ENCODE measurements at regions not wholly inside any gene's neighbourhood (a gene's known extent, or its start where the extent isn't known, plus 50 kb on each side); places are given as distances from the start of the nearest gene placed in this dataset.

DNA sequence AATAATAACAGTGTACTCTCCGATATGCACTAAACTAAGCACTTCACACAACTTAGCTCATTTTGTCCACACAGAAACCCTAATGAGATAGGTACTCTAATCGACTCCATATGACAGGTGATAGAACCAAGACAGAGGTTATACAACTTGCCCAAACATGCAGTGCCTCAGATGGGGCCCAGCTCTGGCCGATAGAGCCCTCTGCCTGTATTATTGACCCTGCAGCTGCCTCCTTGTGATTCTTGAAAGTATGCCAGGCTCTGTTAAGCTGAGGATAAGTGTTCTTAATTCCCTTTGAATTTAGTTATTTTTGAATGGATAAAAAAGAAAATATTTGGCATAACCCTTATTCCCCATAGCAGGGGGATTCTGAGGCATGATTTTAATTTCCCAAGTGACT lies 78.5 kb downstream of the HMHB1 start:
- no peak overlapping the region for H3K4me3 Mint-ChIP-seq
- DNase-seq (ENCODE audit: low spot score in 2 of 2) (no peak), ATAC-seq (ENCODE audit: low read depth) (no peak)
- no peaks in the 10 kb centered on the region for H3K36me3 Mint-ChIP-seq
- H3K27ac Mint-ChIP-seq: no peak overlapping the region
- H3K9me3 Mint-ChIP-seq: no peaks in the 10 kb centered on the region
- H3K4me1 Mint-ChIP-seq: no peaks in the 10 kb centered on the region
- peaks cover 7% of the 10 kb centered on the region for H3K27me3 Mint-ChIP-seq

- peaks cover 7% of the 10 kb centered on the region for H3K27me3 Mint-ChIP-seq
Measured at GRCh38 chr5:143892271-143892670, 80.3 kb downstream of the HMHB1 start.

DNA sequence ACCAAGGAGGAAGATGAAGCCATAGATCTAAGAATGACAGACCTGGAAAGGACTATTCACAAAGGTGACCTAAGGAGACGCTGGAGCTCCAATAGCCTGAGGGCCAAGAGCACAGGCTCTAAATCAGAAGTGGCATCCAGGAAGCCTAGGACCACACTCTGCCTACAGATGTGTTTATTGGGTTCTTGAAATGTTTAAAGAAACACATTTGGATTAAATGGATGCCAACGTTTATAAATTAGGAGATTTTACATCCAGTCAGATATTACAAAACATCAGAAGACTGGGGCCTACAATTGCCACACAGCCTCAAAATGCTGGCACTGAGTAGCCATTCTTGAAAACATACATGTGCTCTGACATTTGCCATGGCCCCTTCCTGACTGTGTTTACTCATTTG lies 80.9 kb downstream of the HMHB1 start:
- no peaks in the 10 kb centered on the region for H3K9me3 Mint-ChIP-seq
- DNase-seq (ENCODE audit: low spot score in 2 of 2) (no peak), ATAC-seq (ENCODE audit: low read depth) (no peak)
- H3K27ac Mint-ChIP-seq: no peak overlapping the region
- no peaks in the 10 kb centered on the region for H3K4me1 Mint-ChIP-seq
- H3K36me3 Mint-ChIP-seq: no peaks in the 10 kb centered on the region
- H3K4me3 Mint-ChIP-seq: no peak overlapping the region
- peaks cover 7% of the 10 kb centered on the region for H3K27me3 Mint-ChIP-seq

More at GRCh38 chr5:143892271-143892670, 80.3 kb downstream of the HMHB1 start:
- H3K36me3 Mint-ChIP-seq: no peaks in the 10 kb centered on the region
- no peaks in the 10 kb centered on the region for H3K9me3 Mint-ChIP-seq
- H3K4me1 Mint-ChIP-seq: no peaks in the 10 kb centered on the region
- DNase-seq (ENCODE audit: low spot score in 2 of 2): no peak
- no peak overlapping the region for H3K27ac Mint-ChIP-seq
- H3K4me3 Mint-ChIP-seq: no peak overlapping the region
- no peak for ATAC-seq (ENCODE audit: low read depth)

GRCh38 chr5:143893638-143894037 lies 81.7 kb downstream of the HMHB1 start:
- Mint-ChIP-seq H3K4me3 (no peak overlapping the region), H3K4me1 (no peaks in the 10 kb centered on the region), H3K27ac (no peak overlapping the region), H3K36me3 (no peaks in the 10 kb centered on the region), H3K9me3 (no peaks in the 10 kb centered on the region), H3K27me3 (peaks cover 7% of the 10 kb centered on the region)
- DNase-seq (ENCODE audit: low spot score in 2 of 2): no peak
- ATAC-seq (ENCODE audit: low read depth): no peak

GRCh38 chr5:143896516-143896915 lies 84.6 kb downstream of the HMHB1 start:
- no peaks in the 10 kb centered on the region for H3K9me3 Mint-ChIP-seq
- DNase-seq (ENCODE audit: low spot score in 2 of 2) (no peak), ATAC-seq (ENCODE audit: low read depth) (no peak)
- H3K4me1 Mint-ChIP-seq: no peaks in the 10 kb centered on the region
- H3K36me3 Mint-ChIP-seq: no peaks in the 10 kb centered on the region
- peaks cover 8% of the 10 kb centered on the region for H3K27me3 Mint-ChIP-seq
- no peak overlapping the region for H3K4me3 Mint-ChIP-seq
- no peak overlapping the region for H3K27ac Mint-ChIP-seq

DNA sequence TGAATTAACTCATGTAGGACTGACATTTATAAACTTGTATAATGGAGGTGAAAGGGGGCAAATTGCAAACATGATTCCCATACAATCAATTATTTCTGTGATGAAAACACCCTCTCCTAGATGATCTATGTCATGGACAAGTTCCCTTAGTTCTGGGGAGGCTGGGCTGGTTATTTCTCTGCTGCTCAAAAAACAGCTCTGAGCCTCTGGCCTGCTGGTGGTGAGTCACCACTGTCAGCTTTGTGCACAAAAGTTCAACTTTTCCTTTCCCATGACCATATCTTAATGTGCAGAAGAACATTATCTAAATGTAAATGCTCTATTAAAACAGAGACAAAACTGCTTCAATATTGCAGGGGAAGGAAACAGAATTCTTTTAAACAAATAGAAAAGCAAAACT lies 85.0 kb downstream of the HMHB1 start:
- Mint-ChIP-seq H3K9me3 (no peaks in the 10 kb centered on the region), H3K27ac (no peak overlapping the region), H3K4me3 (no peak overlapping the region), H3K36me3 (no peaks in the 10 kb centered on the region), H3K27me3 (peaks cover 7% of the 10 kb centered on the region), H3K4me1 (no peaks in the 10 kb centered on the region)
- DNase-seq (ENCODE audit: low spot score in 2 of 2) (no peak), ATAC-seq (ENCODE audit: low read depth) (no peak)

DNA sequence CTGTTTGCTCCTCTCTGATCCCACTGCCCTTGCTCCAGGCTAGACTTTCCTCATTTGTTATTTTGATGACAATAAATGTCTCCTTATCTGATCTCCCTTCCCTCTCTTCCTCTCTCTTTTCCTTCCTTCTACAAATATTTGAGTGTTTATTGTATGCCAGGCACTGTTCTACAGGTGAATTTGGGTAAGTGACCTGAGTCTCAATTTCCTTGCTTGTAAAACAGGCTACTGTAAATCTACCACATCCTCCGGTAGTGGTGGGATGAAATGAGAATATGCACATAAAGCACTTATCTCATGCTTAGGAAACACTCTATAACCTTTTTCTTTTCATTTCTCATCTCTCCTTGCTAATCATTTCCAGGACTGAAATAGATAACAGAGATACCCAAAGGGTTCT lies 86.4 kb downstream of the HMHB1 start:
- no peaks in the 10 kb centered on the region for H3K4me1 Mint-ChIP-seq

DNA sequence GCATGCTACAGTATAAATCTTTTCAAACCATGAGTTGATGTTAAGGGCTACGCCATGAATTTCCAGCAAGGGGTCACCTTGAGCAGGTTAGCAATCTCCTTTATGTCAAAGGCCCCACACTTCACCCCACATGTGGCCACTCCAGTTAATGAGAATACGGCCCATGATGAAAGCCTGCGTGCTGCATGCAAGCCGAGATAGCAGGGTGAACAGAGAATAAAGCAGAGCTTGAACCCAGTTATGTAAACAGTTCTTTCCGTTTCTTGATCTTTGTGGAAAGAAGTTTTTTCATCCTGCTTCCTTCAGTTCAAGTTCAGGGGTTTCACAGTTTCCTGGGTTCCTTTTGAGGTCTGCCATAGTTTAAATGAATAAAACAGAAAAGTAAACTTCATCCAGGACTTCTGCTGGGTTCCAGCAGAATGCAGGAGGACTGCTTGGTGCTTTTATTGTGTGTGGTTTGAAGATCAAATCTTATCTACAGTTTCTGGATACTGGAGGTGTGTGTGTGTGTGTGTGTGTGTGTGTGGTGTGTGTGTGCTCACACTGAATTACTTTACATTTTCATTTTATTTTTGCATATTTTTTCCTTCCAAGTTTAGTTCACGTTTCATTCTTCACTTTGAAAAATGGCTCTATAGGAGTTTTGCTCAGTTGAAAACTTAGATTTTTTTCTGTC lies 87.1 kb downstream of the HMHB1 start:
- Mint-ChIP-seq H3K36me3 (no peaks in the 10 kb centered on the region), H3K27me3 (peaks cover 3% of the 10 kb centered on the region), H3K9me3 (no peaks in the 10 kb centered on the region), H3K27ac (no peak overlapping the region), H3K4me1 (no peaks in the 10 kb centered on the region), H3K4me3 (no peak overlapping the region)
- DNase-seq (ENCODE audit: low spot score in 2 of 2): no peak
- ATAC-seq (ENCODE audit: low read depth): no peak

More for the DNA sequence above, 86.4 kb downstream of the HMHB1 start:
- no peak overlapping the region for H3K4me3 Mint-ChIP-seq
- H3K9me3 Mint-ChIP-seq: no peaks in the 10 kb centered on the region
- H3K27me3 Mint-ChIP-seq: peaks cover 3% of the 10 kb centered on the region
- H3K27ac Mint-ChIP-seq: no peak overlapping the region
- no peak for DNase-seq (ENCODE audit: low spot score in 2 of 2)
- H3K36me3 Mint-ChIP-seq: no peaks in the 10 kb centered on the region
- no peak for ATAC-seq (ENCODE audit: low read depth)

- Mint-ChIP-seq H3K4me1 (no peaks in the 10 kb centered on the region), H3K27ac (no peak overlapping the region), H3K27me3 (peaks cover 3% of the 10 kb centered on the region), H3K4me3 (no peak overlapping the region), H3K9me3 (no peaks in the 10 kb centered on the region), H3K36me3 (no peaks in the 10 kb centered on the region)
- ATAC-seq (ENCODE audit: low read depth) (no peak), DNase-seq (ENCODE audit: low spot score in 2 of 2) (no peak)
Measured at GRCh38 chr5:143908959-143909358, 97.0 kb downstream of the HMHB1 start.

DNA sequence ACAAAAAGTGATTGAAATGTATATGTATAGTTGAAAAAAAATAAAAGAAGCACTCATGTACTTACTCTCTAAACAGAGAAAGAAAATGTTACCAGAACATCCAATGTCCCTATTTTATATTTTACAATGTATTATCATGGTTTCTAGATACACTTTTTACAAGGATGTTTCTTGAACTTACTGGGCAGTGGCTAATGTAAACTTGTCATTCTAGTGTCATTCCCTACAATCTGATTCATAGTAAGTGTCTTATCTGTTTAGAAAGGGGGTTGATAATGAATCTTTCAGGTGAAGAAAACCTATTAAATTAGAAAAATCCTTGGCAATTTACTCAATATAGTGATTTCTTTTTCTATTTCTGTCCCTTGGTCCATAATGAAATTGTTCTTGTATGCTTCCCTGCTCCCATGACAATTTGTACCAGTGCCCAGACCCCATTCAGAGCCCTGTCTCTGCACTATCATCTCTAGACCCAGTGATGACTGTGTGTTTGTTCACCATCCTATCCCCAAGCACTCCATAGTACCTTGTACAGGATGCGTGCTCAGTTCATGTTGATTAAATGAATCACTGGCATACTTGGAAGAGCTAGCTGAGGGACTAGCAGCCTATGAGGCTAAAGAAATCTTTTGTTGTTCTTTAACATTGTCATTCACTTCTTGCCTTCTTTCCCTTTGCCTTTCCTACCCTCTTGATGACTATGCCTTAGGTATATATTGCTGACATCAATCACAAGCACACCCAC lies 101.2 kb downstream of the HMHB1 start:
- no peaks in the 10 kb centered on the region for H3K9me3 Mint-ChIP-seq

GRCh38 chr5:143914756-143915155 lies 102.8 kb downstream of the HMHB1 start:
- DNase-seq (ENCODE audit: low spot score in 2 of 2) (no peak), ATAC-seq (ENCODE audit: low read depth) (no peak)
- no peaks in the 10 kb centered on the region for H3K36me3 Mint-ChIP-seq
- no peaks in the 10 kb centered on the region for H3K9me3 Mint-ChIP-seq
- H3K27me3 Mint-ChIP-seq: peaks cover 7% of the 10 kb centered on the region
- no peaks in the 10 kb centered on the region for H3K4me1 Mint-ChIP-seq
- H3K27ac Mint-ChIP-seq: no peak overlapping the region
- no peak overlapping the region for H3K4me3 Mint-ChIP-seq

More for the DNA sequence above, 101.2 kb downstream of the HMHB1 start:
- DNase-seq (ENCODE audit: low spot score in 2 of 2): no peak
- Mint-ChIP-seq H3K36me3 (no peaks in the 10 kb centered on the region), H3K27me3 (peaks cover 7% of the 10 kb centered on the region), H3K4me3 (no peak overlapping the region), H3K27ac (no peak overlapping the region), H3K4me1 (no peaks in the 10 kb centered on the region)
- ATAC-seq (ENCODE audit: low read depth): no peak

DNA sequence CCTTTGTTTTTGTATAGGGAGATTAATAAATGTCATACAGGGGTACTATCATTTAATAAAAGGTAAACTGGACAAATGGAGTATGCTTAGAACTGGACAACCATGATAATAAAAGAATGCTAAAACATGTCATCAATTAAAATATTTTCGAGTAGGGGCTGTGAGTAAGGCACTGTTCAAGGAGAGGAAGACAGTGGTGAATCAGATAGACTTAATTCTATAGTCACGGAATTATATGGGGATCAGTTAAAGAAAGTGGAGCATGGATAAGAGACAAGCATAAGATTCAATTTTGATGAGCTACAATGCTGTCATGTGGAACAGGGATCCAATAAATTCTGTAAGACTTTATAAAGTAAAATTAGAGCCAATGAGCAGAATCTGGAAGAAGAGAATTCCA lies 104.5 kb downstream of the HMHB1 start:
- no peak overlapping the region for H3K4me3 Mint-ChIP-seq
- no peaks in the 10 kb centered on the region for H3K4me1 Mint-ChIP-seq
- peaks cover 7% of the 10 kb centered on the region for H3K27me3 Mint-ChIP-seq
- no peaks in the 10 kb centered on the region for H3K9me3 Mint-ChIP-seq
- no peaks in the 10 kb centered on the region for H3K36me3 Mint-ChIP-seq
- no peak overlapping the region for H3K27ac Mint-ChIP-seq
- ATAC-seq (ENCODE audit: low read depth): no peak
- DNase-seq (ENCODE audit: low spot score in 2 of 2): no peak

DNA sequence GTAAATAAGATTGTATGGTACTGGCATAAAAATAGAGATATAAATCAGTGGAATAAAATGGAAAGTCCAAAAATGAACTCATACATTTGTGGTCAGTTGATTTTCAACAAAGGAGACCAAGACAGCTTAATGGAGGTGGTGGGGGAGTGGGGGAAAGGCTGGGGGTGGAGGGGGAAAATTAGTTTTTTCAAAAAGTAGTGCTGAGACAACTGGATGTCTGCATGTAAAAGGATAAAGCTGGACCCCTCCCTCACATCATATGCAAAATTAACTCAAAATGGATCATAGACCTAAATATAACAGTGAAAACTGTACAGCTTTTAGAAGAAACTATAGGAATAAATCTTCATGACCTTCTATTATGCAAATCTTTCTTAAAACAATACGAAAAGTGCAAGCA lies 107.0 kb downstream of the HMHB1 start:
- DNase-seq (ENCODE audit: low spot score in 2 of 2): no peak
- Mint-ChIP-seq H3K9me3 (no peaks in the 10 kb centered on the region), H3K27me3 (peaks cover 3% of the 10 kb centered on the region), H3K27ac (no peak overlapping the region), H3K4me3 (no peak overlapping the region), H3K4me1 (no peaks in the 10 kb centered on the region), H3K36me3 (no peaks in the 10 kb centered on the region)
- no peak for ATAC-seq (ENCODE audit: low read depth)

DNA sequence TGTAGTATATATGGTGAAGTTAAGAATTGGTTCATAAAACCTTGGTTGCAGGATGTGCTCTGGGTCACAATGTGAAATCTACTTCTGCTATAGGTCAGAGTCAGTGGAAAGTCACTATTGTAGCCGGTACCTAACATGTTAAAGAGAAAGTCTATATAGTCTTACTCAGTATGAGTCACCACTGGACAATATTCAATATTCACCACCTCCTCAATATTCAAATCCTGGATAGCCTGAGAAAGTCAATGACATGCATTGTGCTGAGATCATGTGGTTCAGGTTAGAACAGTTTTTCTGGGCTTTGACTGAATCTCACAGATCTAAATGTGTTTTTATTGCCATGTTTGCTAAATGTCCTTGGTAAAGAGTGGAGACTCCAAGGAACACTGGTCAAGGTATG lies 108.8 kb downstream of the HMHB1 start:
- Mint-ChIP-seq H3K36me3 (no peaks in the 10 kb centered on the region), H3K27me3 (peaks cover 5% of the 10 kb centered on the region), H3K4me1 (no peaks in the 10 kb centered on the region), H3K4me3 (no peak overlapping the region), H3K9me3 (no peaks in the 10 kb centered on the region), H3K27ac (no peak overlapping the region)
- ATAC-seq (ENCODE audit: low read depth): no peak
- no peak for DNase-seq (ENCODE audit: low spot score in 2 of 2)
